ENCODE measurements at regions not wholly inside any gene's neighbourhood (a gene's known extent, or its start where the extent isn't known, plus 50 kb on each side); places are given as distances from the start of the nearest gene placed in this dataset.

GRCh38 chr4:115331241-115331640, 217.8 kb upstream of the NDST4 start:
- H3K4me3 ChIP-seq = no peak overlapping the region
- no peaks in the 10 kb centered on the region for H3K9me3 ChIP-seq
- no peak for TF ChIP-seq POLR2A (IDR thresholded peaks at IDR 0.05)
- no peak for TF ChIP-seq POLR2AphosphoS5 (IDR thresholded peaks at IDR 0.05)
- TF ChIP-seq CTCF (IDR thresholded peaks at IDR 0.05) = no peak
- no peaks in the 10 kb centered on the region for H3K36me3 ChIP-seq
- no peak overlapping the region for H3K27ac ChIP-seq
- H3K4me1 ChIP-seq (replicated peaks) = no peaks in the 10 kb centered on the region
- intact Hi-C loops (cut with DNase I) = no loop called here
- H3K27me3 ChIP-seq (replicated peaks; ENCODE audit: insufficient read depth) = no peaks in the 10 kb centered on the region
- 73% methylated on average over 2 of the region's 2 CpGs for WGBS
- no peak for DNase-seq (ENCODE audit: low spot score)

- H3K36me3 ChIP-seq = no peaks in the 10 kb centered on the region
- TF ChIP-seq POLR2AphosphoS5 (IDR thresholded peaks at IDR 0.05) = no peak
- TF ChIP-seq CTCF (IDR thresholded peaks at IDR 0.05) = no peak
- no peak for TF ChIP-seq POLR2A (IDR thresholded peaks at IDR 0.05)
- H3K4me1 ChIP-seq (replicated peaks) = no peaks in the 10 kb centered on the region
- 55% methylated on average over 2 of the region's 2 CpGs for WGBS
- H3K27ac ChIP-seq = no peak overlapping the region
- H3K27me3 ChIP-seq (replicated peaks; ENCODE audit: insufficient read depth) = no peaks in the 10 kb centered on the region
- no peak overlapping the region for H3K4me3 ChIP-seq
- no peaks in the 10 kb centered on the region for H3K9me3 ChIP-seq
- intact Hi-C loops (cut with DNase I) = no loop called here
- DNase-seq (ENCODE audit: low spot score) = no peak
These were observed 212.4 kb upstream of the NDST4 start for GRCh38 chr4:115325836-115326235.

GRCh38 chr4:115323106-115323707, 209.8 kb upstream of the NDST4 start:
- Histone ChIP-seq H3K27ac (no peak overlapping the region), H3K9me3 (no peaks in the 10 kb centered on the region), H3K4me1 (replicated peaks) (no peaks in the 10 kb centered on the region), H3K27me3 (replicated peaks; ENCODE audit: insufficient read depth) (no peaks in the 10 kb centered on the region), H3K36me3 (no peaks in the 10 kb centered on the region), H3K4me3 (no peak overlapping the region)
- 34% methylated on average over 4 of the region's 4 CpGs for WGBS
- TF ChIP-seq POLR2A (IDR thresholded peaks at IDR 0.05) (no peak), POLR2AphosphoS5 (IDR thresholded peaks at IDR 0.05) (no peak), CTCF (IDR thresholded peaks at IDR 0.05) (no peak)
- DNase-seq (ENCODE audit: low spot score) = no peak
- intact Hi-C loops (cut with DNase I) = no loop called here

- H3K27me3 ChIP-seq (replicated peaks; ENCODE audit: insufficient read depth) = no peaks in the 10 kb centered on the region
- 86% methylated on average over 4 of the region's 4 CpGs for WGBS
- intact Hi-C loops (cut with DNase I) = no loop called here
- no peaks in the 10 kb centered on the region for H3K9me3 ChIP-seq
- H3K27ac ChIP-seq = no peak overlapping the region
- no peak overlapping the region for H3K4me3 ChIP-seq
- DNase-seq (ENCODE audit: low spot score) = no peak
- TF ChIP-seq CTCF (IDR thresholded peaks at IDR 0.05) = no peak
- H3K4me1 ChIP-seq (replicated peaks) = no peaks in the 10 kb centered on the region
- no peaks in the 10 kb centered on the region for H3K36me3 ChIP-seq
These were observed 201.8 kb upstream of the NDST4 start for GRCh38 chr4:115315182-115315581.

- Histone ChIP-seq H3K27ac (no peak overlapping the region), H3K4me3 (no peak overlapping the region), H3K4me1 (replicated peaks) (no peaks in the 10 kb centered on the region), H3K36me3 (no peaks in the 10 kb centered on the region), H3K27me3 (replicated peaks; ENCODE audit: insufficient read depth) (no peaks in the 10 kb centered on the region), H3K9me3 (no peaks in the 10 kb centered on the region)
- intact Hi-C loops (cut with DNase I) = no loop called here
- TF ChIP-seq CTCF (IDR thresholded peaks at IDR 0.05) (no peak), POLR2A (IDR thresholded peaks at IDR 0.05) (no peak), POLR2AphosphoS5 (IDR thresholded peaks at IDR 0.05) (no peak)
- DNase-seq (ENCODE audit: low spot score) = no peak
- WGBS = 67% methylated on average over 2 of the region's 2 CpGs
These were observed 197.2 kb upstream of the NDST4 start for GRCh38 chr4:115310641-115311040.
